ENCODE measurements at regions not wholly inside any gene's neighbourhood (a gene's known extent, or its start where the extent isn't known, plus 50 kb on each side); places are given as distances from the start of the nearest gene placed in this dataset.
A peak's percentile ranks its signal among the peaks of the same experiment; 100 is the strongest.

GRCh38 chr2:8623958-8624591 is 57.8 kb upstream of the ID2 start:
- Histone ChIP-seq H3K27ac (peak overlapping the region; percentile 89 to 94), H3K4me3 (no peak overlapping the region), H3K4me2 (peak overlapping the region; percentile 64), H3K4me1 (peaks cover 53% of the 10 kb centered on the region), H3K9me3 (no peaks in the 10 kb centered on the region)
- ChIA-PET CTCF (interaction anchor here (0.9 to 3.6 kb wide), 5 partner anchors 16 to 137 kb away, joined by 3 to 10 read pairs (median 4); no protein-coding TSS in a partner anchor), POLR2A (interaction anchor here (0.8 kb wide), 1 partner anchor 58 kb away, joined by 6 read pairs; the partner anchor contains the start of gene ID2)
- ATAC-seq (no peak), FAIRE-seq (no peak), DNase-seq (ENCODE audit: low read depth in 1 of 2, low spot score in 1 of 2) (no peak)
- no peak for TF ChIP-seq PBX3 (IDR thresholded peaks at IDR 0.05)
- TF ChIP-seq POLR2AphosphoS2 (conservative IDR thresholded peaks at IDR 0.05; ENCODE audit: low read length), result no peak
- TF ChIP-seq RNF2 (IDR thresholded peaks at IDR 0.05; ENCODE audit: borderline replicate concordance, low read depth), result no peak
- no peak for TF ChIP-seq GATA3 (IDR thresholded peaks at IDR 0.05; ENCODE audit: borderline replicate concordance)
- TF ChIP-seq USF2 (IDR thresholded peaks at IDR 0.05), result peak; percentile 52
- no peak for TF ChIP-seq RARB (CRISPR knock-in tag; IDR thresholded peaks at IDR 0.05)
- WGBS (ENCODE audit: missing lambda C conversion rate), result 92% methylated on average over 10 of the region's 11 CpGs

- H3K4me1 ChIP-seq, result peaks cover 62% of the 10 kb centered on the region
- FAIRE-seq, result no peak
Measured at GRCh38 chr2:8624855-8625398, 56.9 kb upstream of the ID2 start.

More at GRCh38 chr2:8624855-8625398, 56.9 kb upstream of the ID2 start:
- H3K4me3 ChIP-seq, result no peak overlapping the region
- ChIA-PET POLR2A (interaction anchor here (0.8 kb wide), 1 partner anchor 57 kb away, joined by 6 read pairs; the partner anchor contains the start of gene ID2), CTCF (interaction anchor here (0.9 to 3.6 kb wide), 4 partner anchors 12 to 56 kb away, joined by 3 to 10 read pairs (median 4); no protein-coding TSS in a partner anchor)
- peak overlapping the region; percentile 89 to 94 for H3K27ac ChIP-seq
- H3K4me2 ChIP-seq, result peak overlapping the region; percentile 64
- no peak for TF ChIP-seq MAZ (IDR thresholded peaks at IDR 0.05; ENCODE audit: borderline replicate concordance, low read depth, low read length)
- TF ChIP-seq MAX (IDR thresholded peaks at IDR 0.05), result peak; percentile 64
- TF ChIP-seq JUN (IDR thresholded peaks at IDR 0.05), result peak in 1 of 2 experiments; percentile 28; a peak in 1 of 5 replicates
- TF ChIP-seq RCOR1 (IDR thresholded peaks at IDR 0.05; ENCODE audit: low read depth, low read length), result no peak
- peak; percentile 73 for TF ChIP-seq E2F6 (IDR thresholded peaks at IDR 0.05; ENCODE audit: borderline replicate concordance, low read depth)
- TF ChIP-seq FOSL2 (IDR thresholded peaks at IDR 0.05), result peak; percentile 29; the same call in 1 of the 2 replicates
- TF ChIP-seq FOSL2 (CRISPR knock-in tag; IDR thresholded peaks at IDR 0.05), result peak; percentile 51; the same call in 1 of the 2 replicates
- TF ChIP-seq HEYL (CRISPR knock-in tag; IDR thresholded peaks at IDR 0.05), result no peak
- no peak for TF ChIP-seq TP53 (CRISPR knock-in tag; IDR thresholded peaks at IDR 0.05)
- TF ChIP-seq JUNB (IDR thresholded peaks at IDR 0.05), result peak; percentile 44; the same call in 1 of the 2 replicates
- no peak for TF ChIP-seq ESRRA (IDR thresholded peaks at IDR 0.05; ENCODE audit: borderline replicate concordance, low read length)
- no peak for TF ChIP-seq ZC3H11A (IDR thresholded peaks at IDR 0.05)
- no peak for TF ChIP-seq HES2 (IDR thresholded peaks at IDR 0.05)
- peak; percentile 5 to 13; a peak in 1 of 5 replicates for TF ChIP-seq RAD21 (conservative IDR thresholded peaks at IDR 0.05 in 1 of 2, IDR thresholded peaks at IDR 0.05 in 1 of 2)
- no peak for TF ChIP-seq FOSB (CRISPR knock-in tag; IDR thresholded peaks at IDR 0.05)
- TF ChIP-seq NPAS2 (CRISPR knock-in tag; IDR thresholded peaks at IDR 0.05; ENCODE audit: borderline replicate concordance), result no peak
- peak; percentile 52; the same call in 1 of the 2 replicates for TF ChIP-seq GATA3 (IDR thresholded peaks at IDR 0.05; ENCODE audit: borderline replicate concordance)
- no peak for TF ChIP-seq TFCP2L1 (CRISPR knock-in tag; IDR thresholded peaks at IDR 0.05)
- peak in 1 of 2 experiments; percentile 63 for DNase-seq (ENCODE audit: low read depth in 1 of 2, low spot score in 1 of 2)
- H3K9me3 ChIP-seq, result no peaks in the 10 kb centered on the region
- WGBS (ENCODE audit: missing lambda C conversion rate), result 39% methylated on average over 14 of the region's 14 CpGs
- peak in 1 of 2 experiments; percentile 6; a peak in 1 of 6 replicates for ATAC-seq
